ENCODE measurements at regions not wholly inside any gene's neighbourhood (a gene's known extent, or its start where the extent isn't known, plus 50 kb on each side); places are given as distances from the start of the nearest gene placed in this dataset.

GRCh38 chr4:14695095-14695845 lies 307.0 kb upstream of the CPEB2 start:
- H3K27ac Mint-ChIP-seq, result no peak overlapping the region
- no peaks in the 10 kb centered on the region for H3K36me3 Mint-ChIP-seq
- no peak for DNase-seq
- POLR2A ChIA-PET, result no interaction called here
- H3K4me3 Mint-ChIP-seq, result no peak overlapping the region
- H3K4me1 Mint-ChIP-seq, result no peaks in the 10 kb centered on the region
- peaks cover 2% of the 10 kb centered on the region for H3K27me3 Mint-ChIP-seq
- ATAC-seq (ENCODE audit: low read depth), result no peak
- peaks cover 3% of the 10 kb centered on the region for H3K9me3 Mint-ChIP-seq

GRCh38 chr4:14700083-14700482 lies 302.2 kb upstream of the CPEB2 start:
- Mint-ChIP-seq H3K36me3 (no peaks in the 10 kb centered on the region), H3K9me3 (no peaks in the 10 kb centered on the region)
- POLR2A ChIA-PET, result no interaction called here

GRCh38 chr4:14700544-14700943 lies 301.7 kb upstream of the CPEB2 start:
- Mint-ChIP-seq H3K4me1 (no peaks in the 10 kb centered on the region), H3K4me3 (no peak overlapping the region), H3K27ac (no peak overlapping the region), H3K27me3 (no peaks in the 10 kb centered on the region), H3K9me3 (no peaks in the 10 kb centered on the region), H3K36me3 (no peaks in the 10 kb centered on the region)
- no peak for ATAC-seq (ENCODE audit: low read depth)
- POLR2A ChIA-PET, result no interaction called here
- no peak for DNase-seq

More at GRCh38 chr4:14700083-14700482, 302.2 kb upstream of the CPEB2 start:
- no peaks in the 10 kb centered on the region for H3K4me1 Mint-ChIP-seq
- no peak overlapping the region for H3K4me3 Mint-ChIP-seq
- no peak overlapping the region for H3K27ac Mint-ChIP-seq
- no peaks in the 10 kb centered on the region for H3K27me3 Mint-ChIP-seq
- DNase-seq (no peak), ATAC-seq (ENCODE audit: low read depth) (no peak)

GRCh38 chr4:14701389-14701788 lies 300.9 kb upstream of the CPEB2 start:
- POLR2A ChIA-PET, result no interaction called here
- DNase-seq (no peak), ATAC-seq (ENCODE audit: low read depth) (no peak)
- Mint-ChIP-seq H3K9me3 (no peaks in the 10 kb centered on the region), H3K4me3 (no peak overlapping the region), H3K27ac (no peak overlapping the region), H3K36me3 (no peaks in the 10 kb centered on the region), H3K27me3 (no peaks in the 10 kb centered on the region), H3K4me1 (no peaks in the 10 kb centered on the region)

- H3K27me3 Mint-ChIP-seq, result no peaks in the 10 kb centered on the region
- no peaks in the 10 kb centered on the region for H3K9me3 Mint-ChIP-seq
- POLR2A ChIA-PET, result no interaction called here
- no peaks in the 10 kb centered on the region for H3K4me1 Mint-ChIP-seq
- H3K36me3 Mint-ChIP-seq, result no peaks in the 10 kb centered on the region
- ATAC-seq (ENCODE audit: low read depth) (no peak), DNase-seq (no peak)
- no peak overlapping the region for H3K27ac Mint-ChIP-seq
- H3K4me3 Mint-ChIP-seq, result no peak overlapping the region
Measured at GRCh38 chr4:14701896-14702295, 300.4 kb upstream of the CPEB2 start.

GRCh38 chr4:14708574-14708973 lies 293.7 kb upstream of the CPEB2 start:
- POLR2A ChIA-PET, result no interaction called here
- Mint-ChIP-seq H3K4me3 (no peak overlapping the region), H3K36me3 (no peaks in the 10 kb centered on the region), H3K9me3 (no peaks in the 10 kb centered on the region), H3K27me3 (peaks cover 6% of the 10 kb centered on the region), H3K27ac (no peak overlapping the region), H3K4me1 (no peaks in the 10 kb centered on the region)
- no peak for ATAC-seq (ENCODE audit: low read depth)
- no peak for DNase-seq

GRCh38 chr4:14711259-14711658 lies 291.0 kb upstream of the CPEB2 start:
- Mint-ChIP-seq H3K9me3 (no peaks in the 10 kb centered on the region), H3K27me3 (peaks cover 6% of the 10 kb centered on the region)

GRCh38 chr4:14716691-14717090 lies 285.6 kb upstream of the CPEB2 start:
- ATAC-seq (ENCODE audit: low read depth), result no peak
- no peak for DNase-seq
- Mint-ChIP-seq H3K9me3 (peaks cover 5% of the 10 kb centered on the region), H3K27ac (no peak overlapping the region), H3K4me1 (no peaks in the 10 kb centered on the region), H3K36me3 (no peaks in the 10 kb centered on the region), H3K4me3 (no peak overlapping the region), H3K27me3 (no peaks in the 10 kb centered on the region)
- POLR2A ChIA-PET, result no interaction called here

More at GRCh38 chr4:14711259-14711658, 291.0 kb upstream of the CPEB2 start:
- H3K27ac Mint-ChIP-seq, result no peak overlapping the region
- H3K4me1 Mint-ChIP-seq, result no peaks in the 10 kb centered on the region
- ATAC-seq (ENCODE audit: low read depth) (no peak), DNase-seq (no peak)
- POLR2A ChIA-PET, result no interaction called here
- no peaks in the 10 kb centered on the region for H3K36me3 Mint-ChIP-seq
- H3K4me3 Mint-ChIP-seq, result no peak overlapping the region

GRCh38 chr4:14719053-14719452 lies 283.2 kb upstream of the CPEB2 start:
- Mint-ChIP-seq H3K36me3 (no peaks in the 10 kb centered on the region), H3K4me3 (no peak overlapping the region), H3K4me1 (no peaks in the 10 kb centered on the region), H3K27ac (no peak overlapping the region), H3K27me3 (no peaks in the 10 kb centered on the region), H3K9me3 (peaks cover 5% of the 10 kb centered on the region)
- ATAC-seq (ENCODE audit: low read depth) (no peak), DNase-seq (no peak)
- POLR2A ChIA-PET, result no interaction called here

- Mint-ChIP-seq H3K4me3 (no peak overlapping the region), H3K9me3 (peaks cover 2% of the 10 kb centered on the region), H3K27me3 (peaks cover 2% of the 10 kb centered on the region), H3K36me3 (no peaks in the 10 kb centered on the region), H3K4me1 (no peaks in the 10 kb centered on the region), H3K27ac (no peak overlapping the region)
- no peak for DNase-seq
- POLR2A ChIA-PET, result no interaction called here
- no peak for ATAC-seq (ENCODE audit: low read depth)
Measured at GRCh38 chr4:14726441-14726840, 275.8 kb upstream of the CPEB2 start.

- no peaks in the 10 kb centered on the region for H3K36me3 Mint-ChIP-seq
- POLR2A ChIA-PET, result no interaction called here
- H3K27ac Mint-ChIP-seq, result no peak overlapping the region
- H3K4me1 Mint-ChIP-seq, result no peaks in the 10 kb centered on the region
- peaks cover 2% of the 10 kb centered on the region for H3K9me3 Mint-ChIP-seq
- DNase-seq (no peak), ATAC-seq (ENCODE audit: low read depth) (no peak)
- H3K27me3 Mint-ChIP-seq, result peaks cover 4% of the 10 kb centered on the region
- no peak overlapping the region for H3K4me3 Mint-ChIP-seq
Measured at GRCh38 chr4:14726877-14727361, 275.4 kb upstream of the CPEB2 start.

- no peaks in the 10 kb centered on the region for H3K36me3 Mint-ChIP-seq
- peaks cover 5% of the 10 kb centered on the region for H3K27me3 Mint-ChIP-seq
- H3K4me1 Mint-ChIP-seq, result no peaks in the 10 kb centered on the region
- peaks cover 2% of the 10 kb centered on the region for H3K9me3 Mint-ChIP-seq
- ATAC-seq (ENCODE audit: low read depth) (no peak), DNase-seq (no peak)
- H3K27ac Mint-ChIP-seq, result no peak overlapping the region
- no peak overlapping the region for H3K4me3 Mint-ChIP-seq
- POLR2A ChIA-PET, result no interaction called here
Measured at GRCh38 chr4:14729282-14730000, 272.8 kb upstream of the CPEB2 start.

GRCh38 chr4:14742054-14742453 lies 260.2 kb upstream of the CPEB2 start:
- H3K27me3 Mint-ChIP-seq, result peaks cover 3% of the 10 kb centered on the region
- H3K36me3 Mint-ChIP-seq, result no peaks in the 10 kb centered on the region
- no peaks in the 10 kb centered on the region for H3K4me1 Mint-ChIP-seq
- ATAC-seq (ENCODE audit: low read depth) (no peak), DNase-seq (no peak)
- no peaks in the 10 kb centered on the region for H3K9me3 Mint-ChIP-seq
- no peak overlapping the region for H3K4me3 Mint-ChIP-seq
- H3K27ac Mint-ChIP-seq, result no peak overlapping the region
- POLR2A ChIA-PET, result no interaction called here

- DNase-seq, result no peak
- no peak overlapping the region for H3K4me3 Mint-ChIP-seq
- H3K36me3 Mint-ChIP-seq, result no peaks in the 10 kb centered on the region
- H3K9me3 Mint-ChIP-seq, result no peaks in the 10 kb centered on the region
- H3K27me3 Mint-ChIP-seq, result peaks cover 3% of the 10 kb centered on the region
- POLR2A ChIA-PET, result no interaction called here
- no peaks in the 10 kb centered on the region for H3K4me1 Mint-ChIP-seq
- no peak overlapping the region for H3K27ac Mint-ChIP-seq
- ATAC-seq (ENCODE audit: low read depth), result no peak
Measured at GRCh38 chr4:14743172-14743571, 259.1 kb upstream of the CPEB2 start.
